ENCODE measurements at regions not wholly inside any gene's neighbourhood (a gene's known extent, or its start where the extent isn't known, plus 50 kb on each side); places are given as distances from the start of the nearest gene placed in this dataset.

- 60 to 78% methylated on average over 1 of the region's 1 CpG for WGBS, 2 experiments (ENCODE audit: insufficient coverage in 2 of 2)
- peaks cover 8% of the 10 kb centered on the region for H3K9me3 ChIP-seq (ENCODE audit: control insufficient read depth, low read length)
- H3K36me3 ChIP-seq (ENCODE audit: control insufficient read depth, insufficient read depth, low read length): no peaks in the 10 kb centered on the region
- H3K4me1 ChIP-seq (ENCODE audit: control insufficient read depth, insufficient read depth, low read length, poor library complexity, severe bottlenecking): peaks cover 9% of the 10 kb centered on the region
- H3K4me3 ChIP-seq (ENCODE audit: extremely low read depth, insufficient read depth, low read length, poor library complexity, severe bottlenecking): no peak overlapping the region
- no peak overlapping the region for H3K27ac ChIP-seq (ENCODE audit: low read depth, low read length, severe bottlenecking)
These were observed 51.3 kb upstream of the PTPN3 start for GRCh38 chr9:109549386-109549785.

- Histone ChIP-seq H3K36me3 (ENCODE audit: control insufficient read depth, insufficient read depth, low read length) (no peaks in the 10 kb centered on the region), H3K27ac (ENCODE audit: low read depth, low read length, severe bottlenecking) (no peak overlapping the region), H3K4me3 (ENCODE audit: extremely low read depth, insufficient read depth, low read length, poor library complexity, severe bottlenecking) (no peak overlapping the region), H3K9me3 (ENCODE audit: control insufficient read depth, low read length) (peaks cover 6% of the 10 kb centered on the region), H3K4me1 (ENCODE audit: control insufficient read depth, insufficient read depth, low read length, poor library complexity, severe bottlenecking) (peaks cover 31% of the 10 kb centered on the region)
These were observed 53.5 kb upstream of the PTPN3 start for GRCh38 chr9:109551651-109552050.

DNA sequence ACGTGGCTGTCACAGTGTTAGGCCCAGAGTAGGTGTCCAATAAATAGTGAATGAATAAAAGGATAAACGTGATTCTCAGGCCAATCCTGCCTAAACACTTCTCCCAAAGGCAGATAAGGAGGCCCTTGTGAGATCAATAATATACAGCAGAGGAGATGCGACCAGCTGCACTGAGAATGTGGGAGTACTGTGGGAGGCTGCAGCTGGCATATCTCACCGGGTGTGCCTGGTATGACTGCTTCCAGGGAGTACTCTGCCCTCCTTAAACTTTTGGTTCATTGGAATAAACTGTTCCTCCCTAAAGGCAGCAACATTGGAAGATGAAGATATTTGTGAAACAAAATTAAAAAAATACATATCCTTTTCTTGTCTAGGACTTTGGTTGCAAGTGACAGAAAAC lies 57.1 kb upstream of the PTPN3 start:
- Histone ChIP-seq H3K27ac (ENCODE audit: low read depth, low read length, severe bottlenecking) (no peak overlapping the region), H3K4me1 (ENCODE audit: control insufficient read depth, insufficient read depth, low read length, poor library complexity, severe bottlenecking) (peaks cover 41% of the 10 kb centered on the region), H3K4me3 (ENCODE audit: extremely low read depth, insufficient read depth, low read length, poor library complexity, severe bottlenecking) (no peak overlapping the region), H3K9me3 (ENCODE audit: control insufficient read depth, low read length) (no peaks in the 10 kb centered on the region), H3K36me3 (ENCODE audit: control insufficient read depth, insufficient read depth, low read length) (no peaks in the 10 kb centered on the region)
- WGBS, 2 experiments (ENCODE audit: insufficient coverage in 2 of 2): 80 to 100% methylated on average over 1 to 2 of the region's 4 CpGs

GRCh38 chr9:109556061-109556460 lies 58.0 kb upstream of the PTPN3 start:
- WGBS, 2 experiments (ENCODE audit: insufficient coverage in 2 of 2): 21 to 25% methylated on average over 4 of the region's 4 CpGs
- no peaks in the 10 kb centered on the region for H3K9me3 ChIP-seq (ENCODE audit: control insufficient read depth, low read length)
- no peaks in the 10 kb centered on the region for H3K36me3 ChIP-seq (ENCODE audit: control insufficient read depth, insufficient read depth, low read length)
- peak overlapping the region; percentile 53 for H3K27ac ChIP-seq (ENCODE audit: low read depth, low read length, severe bottlenecking)
- peaks cover 49% of the 10 kb centered on the region for H3K4me1 ChIP-seq (ENCODE audit: control insufficient read depth, insufficient read depth, low read length, poor library complexity, severe bottlenecking)
- no peak overlapping the region for H3K4me3 ChIP-seq (ENCODE audit: extremely low read depth, insufficient read depth, low read length, poor library complexity, severe bottlenecking)

- peak overlapping the region; percentile 53 for H3K27ac ChIP-seq (ENCODE audit: low read depth, low read length, severe bottlenecking)
- peaks cover 44% of the 10 kb centered on the region for H3K4me1 ChIP-seq (ENCODE audit: control insufficient read depth, insufficient read depth, low read length, poor library complexity, severe bottlenecking)
- WGBS, 2 experiments (ENCODE audit: insufficient coverage in 2 of 2): 45 to 61% methylated on average over 2 to 3 of the region's 3 CpGs
- no peak overlapping the region for H3K4me3 ChIP-seq (ENCODE audit: extremely low read depth, insufficient read depth, low read length, poor library complexity, severe bottlenecking)
- H3K36me3 ChIP-seq (ENCODE audit: control insufficient read depth, insufficient read depth, low read length): no peaks in the 10 kb centered on the region
- no peaks in the 10 kb centered on the region for H3K9me3 ChIP-seq (ENCODE audit: control insufficient read depth, low read length)
These were observed 58.7 kb upstream of the PTPN3 start for GRCh38 chr9:109556786-109557185.

GRCh38 chr9:109557481-109557880 lies 59.4 kb upstream of the PTPN3 start:
- H3K27ac ChIP-seq (ENCODE audit: low read depth, low read length, severe bottlenecking): no peak overlapping the region
- 80 to 95% methylated on average over 2 to 3 of the region's 6 CpGs for WGBS, 2 experiments (ENCODE audit: insufficient coverage in 2 of 2)
- H3K36me3 ChIP-seq (ENCODE audit: control insufficient read depth, insufficient read depth, low read length): no peaks in the 10 kb centered on the region
- no peaks in the 10 kb centered on the region for H3K9me3 ChIP-seq (ENCODE audit: control insufficient read depth, low read length)
- H3K4me3 ChIP-seq (ENCODE audit: extremely low read depth, insufficient read depth, low read length, poor library complexity, severe bottlenecking): no peak overlapping the region
- H3K4me1 ChIP-seq (ENCODE audit: control insufficient read depth, insufficient read depth, low read length, poor library complexity, severe bottlenecking): peaks cover 41% of the 10 kb centered on the region

DNA sequence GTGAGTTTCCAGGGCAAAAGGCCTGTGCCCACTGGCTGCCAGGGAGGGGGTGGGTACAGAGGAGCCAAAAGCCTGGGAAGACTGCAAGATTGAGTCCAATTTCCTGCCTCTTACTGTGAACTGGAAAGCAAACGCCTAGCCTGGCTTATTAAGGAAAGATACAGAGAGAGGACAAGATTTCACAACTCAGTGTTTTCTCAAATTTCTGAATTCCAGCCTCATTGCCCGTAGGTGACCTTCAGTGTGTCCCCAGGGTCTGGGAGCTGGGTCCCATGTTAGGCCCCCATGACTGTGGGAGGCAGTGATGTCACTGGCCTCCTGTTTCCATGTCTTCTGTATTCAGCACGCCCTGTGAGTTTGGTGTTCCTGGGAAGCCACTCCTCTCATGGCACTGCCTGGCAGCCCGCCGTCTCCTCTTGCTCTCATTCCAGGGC lies 60.6 kb upstream of the PTPN3 start:
- H3K4me1 ChIP-seq (ENCODE audit: control insufficient read depth, insufficient read depth, low read length, poor library complexity, severe bottlenecking): peaks cover 41% of the 10 kb centered on the region
- H3K9me3 ChIP-seq (ENCODE audit: control insufficient read depth, low read length): no peaks in the 10 kb centered on the region
- WGBS, 2 experiments (ENCODE audit: insufficient coverage in 2 of 2): 96 to 100% methylated on average over 5 of the region's 5 CpGs
- no peaks in the 10 kb centered on the region for H3K36me3 ChIP-seq (ENCODE audit: control insufficient read depth, insufficient read depth, low read length)
- no peak overlapping the region for H3K27ac ChIP-seq (ENCODE audit: low read depth, low read length, severe bottlenecking)
- H3K4me3 ChIP-seq (ENCODE audit: extremely low read depth, insufficient read depth, low read length, poor library complexity, severe bottlenecking): no peak overlapping the region

GRCh38 chr9:109560470-109561132 lies 62.5 kb upstream of the PTPN3 start:
- WGBS, 2 experiments (ENCODE audit: insufficient coverage in 2 of 2): 67 to 68% methylated on average over 5 to 6 of the region's 9 CpGs
- H3K9me3 ChIP-seq (ENCODE audit: control insufficient read depth, low read length): no peaks in the 10 kb centered on the region
- H3K36me3 ChIP-seq (ENCODE audit: control insufficient read depth, insufficient read depth, low read length): no peaks in the 10 kb centered on the region
- no peak overlapping the region for H3K27ac ChIP-seq (ENCODE audit: low read depth, low read length, severe bottlenecking)
- no peak overlapping the region for H3K4me3 ChIP-seq (ENCODE audit: extremely low read depth, insufficient read depth, low read length, poor library complexity, severe bottlenecking)
- H3K4me1 ChIP-seq (ENCODE audit: control insufficient read depth, insufficient read depth, low read length, poor library complexity, severe bottlenecking): peaks cover 30% of the 10 kb centered on the region

GRCh38 chr9:109561137-109561536 lies 63.0 kb upstream of the PTPN3 start:
- Histone ChIP-seq H3K27ac (ENCODE audit: low read depth, low read length, severe bottlenecking) (no peak overlapping the region), H3K36me3 (ENCODE audit: control insufficient read depth, insufficient read depth, low read length) (no peaks in the 10 kb centered on the region), H3K4me3 (ENCODE audit: extremely low read depth, insufficient read depth, low read length, poor library complexity, severe bottlenecking) (no peak overlapping the region), H3K4me1 (ENCODE audit: control insufficient read depth, insufficient read depth, low read length, poor library complexity, severe bottlenecking) (peaks cover 24% of the 10 kb centered on the region), H3K9me3 (ENCODE audit: control insufficient read depth, low read length) (no peaks in the 10 kb centered on the region)
- 88% methylated on average over 2 of the region's 4 CpGs; no CpG with 5 or more reads in 1 of the 2 experiments for WGBS, 2 experiments (ENCODE audit: insufficient coverage in 2 of 2)

DNA sequence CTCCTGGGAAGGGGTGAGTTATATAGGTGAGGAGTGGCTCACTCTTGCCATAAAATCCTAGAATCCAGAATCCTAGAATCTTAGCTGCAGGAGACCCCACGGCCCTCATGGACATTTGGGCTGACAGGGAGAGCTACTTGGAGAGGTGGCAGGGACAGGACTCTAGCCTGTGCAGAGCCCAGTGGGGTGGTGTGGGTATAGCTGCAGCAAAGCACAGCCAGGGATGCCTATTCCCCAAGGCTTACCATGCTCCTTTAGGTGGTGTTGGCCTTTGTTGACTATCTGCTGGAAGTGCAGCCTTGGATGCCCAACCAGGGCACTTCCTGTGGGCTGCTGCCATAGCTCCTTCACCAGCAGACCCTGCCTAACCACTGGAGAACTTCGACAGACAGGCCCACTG lies 70.0 kb upstream of the PTPN3 start:
- no peaks in the 10 kb centered on the region for H3K36me3 ChIP-seq (ENCODE audit: control insufficient read depth, insufficient read depth, low read length)
- no peaks in the 10 kb centered on the region for H3K9me3 ChIP-seq (ENCODE audit: control insufficient read depth, low read length)
- H3K4me1 ChIP-seq (ENCODE audit: control insufficient read depth, insufficient read depth, low read length, poor library complexity, severe bottlenecking): no peaks in the 10 kb centered on the region
- no peak overlapping the region for H3K27ac ChIP-seq (ENCODE audit: low read depth, low read length, severe bottlenecking)
- H3K4me3 ChIP-seq (ENCODE audit: extremely low read depth, insufficient read depth, low read length, poor library complexity, severe bottlenecking): no peak overlapping the region
- 71 to 90% methylated on average over 1 of the region's 2 CpGs for WGBS, 2 experiments (ENCODE audit: insufficient coverage in 2 of 2)

DNA sequence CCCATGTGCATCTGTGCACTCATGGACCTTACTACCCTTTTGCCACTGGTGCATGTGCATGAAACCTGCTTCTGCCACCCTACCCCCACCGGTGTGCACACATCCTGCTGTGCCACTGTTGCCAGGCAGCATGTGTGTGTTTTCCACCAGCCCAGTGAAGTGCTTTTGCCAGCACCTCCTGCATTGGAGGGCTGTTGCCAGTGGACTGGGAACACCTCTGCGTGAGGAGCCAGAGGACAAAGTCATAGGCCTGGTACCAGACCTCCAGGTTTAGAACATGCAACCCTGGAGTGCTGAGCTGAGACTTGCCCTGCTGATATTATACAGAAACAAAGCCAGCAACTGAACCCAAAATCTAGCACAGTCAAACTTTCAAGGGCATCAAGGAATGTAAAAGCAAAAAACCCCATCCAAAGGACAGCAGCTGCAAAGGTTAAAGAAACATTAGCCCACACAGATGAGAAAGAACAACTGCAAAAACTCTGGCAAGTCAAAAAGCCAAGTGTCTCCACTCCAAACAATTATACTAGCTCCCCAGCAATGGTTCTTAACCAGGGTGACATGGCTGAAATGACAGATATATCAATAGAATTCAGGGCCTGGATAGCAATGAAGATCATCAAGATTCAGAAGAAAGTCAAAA lies 70.6 kb upstream of the PTPN3 start:
- 87 to 89% methylated on average over 1 to 2 of the region's 2 CpGs for WGBS, 2 experiments (ENCODE audit: insufficient coverage in 2 of 2)

More for the DNA sequence above, 70.6 kb upstream of the PTPN3 start:
- no peaks in the 10 kb centered on the region for H3K9me3 ChIP-seq (ENCODE audit: control insufficient read depth, low read length)
- H3K36me3 ChIP-seq (ENCODE audit: control insufficient read depth, insufficient read depth, low read length): no peaks in the 10 kb centered on the region
- H3K4me1 ChIP-seq (ENCODE audit: control insufficient read depth, insufficient read depth, low read length, poor library complexity, severe bottlenecking): no peaks in the 10 kb centered on the region
- H3K27ac ChIP-seq (ENCODE audit: low read depth, low read length, severe bottlenecking): no peak overlapping the region
- no peak overlapping the region for H3K4me3 ChIP-seq (ENCODE audit: extremely low read depth, insufficient read depth, low read length, poor library complexity, severe bottlenecking)

Data from mesodermal cell (in vitro differentiated cells).